ENCODE measurements at regions not wholly inside any gene's neighbourhood (a gene's known extent, or its start where the extent isn't known, plus 50 kb on each side); places are given as distances from the start of the nearest gene placed in this dataset.

GRCh38 chr1:56377431-56377830 lies 201.9 kb downstream of the PLPP3 start:
- TF ChIP-seq CTCF (IDR thresholded peaks at IDR 0.05) (no peak), POLR2A (IDR thresholded peaks at IDR 0.05) (no peak)
